ENCODE measurements at regions not wholly inside any gene's neighbourhood (a gene's known extent, or its start where the extent isn't known, plus 50 kb on each side); places are given as distances from the start of the nearest gene placed in this dataset.

DNA sequence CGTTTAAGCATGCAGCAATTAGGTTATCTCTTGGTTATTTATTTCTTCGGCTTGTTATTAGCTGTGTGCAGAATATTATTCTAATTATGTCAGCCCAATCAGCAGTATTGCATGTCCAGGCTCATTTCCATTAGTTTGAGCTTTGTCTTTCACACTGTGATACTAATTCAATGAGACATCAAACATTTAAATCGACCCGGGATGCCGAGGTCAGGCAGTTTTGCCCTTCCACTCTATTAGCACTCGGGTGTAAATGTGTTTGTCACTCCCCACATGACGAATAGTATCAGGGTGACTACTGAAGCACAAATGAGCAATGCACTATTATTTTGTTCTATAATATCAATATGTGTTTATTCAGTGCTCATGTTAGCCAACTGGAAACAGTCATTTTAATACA, 170.9 kb downstream of the ANXA2 start:
- TF ChIP-seq CTCF (IDR thresholded peaks at IDR 0.05), result no peak
- Histone ChIP-seq H3K27me3 (no peaks in the 10 kb centered on the region), H3K9me3 (no peaks in the 10 kb centered on the region), H3K4me3 (no peak overlapping the region), H3K27ac (no peak overlapping the region), H3K36me3 (no peaks in the 10 kb centered on the region), H3K4me1 (no peaks in the 10 kb centered on the region)
- intact Hi-C loops (cut with DNase I; ENCODE audit: low total_unique reads), result no loop called here
- no peak for DNase-seq

DNA sequence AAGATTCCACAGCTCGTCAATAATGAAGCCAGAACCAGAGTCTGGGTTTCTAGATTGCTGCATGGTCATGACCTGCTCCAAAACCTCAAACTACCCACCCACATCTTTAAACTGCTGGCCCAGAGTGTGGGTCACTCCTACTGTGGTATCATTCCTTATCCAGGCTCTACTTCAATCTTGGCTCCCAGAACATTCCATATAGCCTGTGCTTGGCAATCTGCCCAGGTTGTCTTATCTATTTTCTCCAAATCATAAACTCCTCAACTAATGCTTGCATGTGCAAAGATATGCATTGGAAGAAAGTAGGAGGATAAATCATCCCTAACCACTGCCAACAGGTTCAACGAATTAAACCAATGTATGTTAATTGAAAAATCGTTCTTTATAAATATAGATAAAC, 169.7 kb downstream of the ANXA2 start:
- intact Hi-C loops (cut with DNase I; ENCODE audit: low total_unique reads), result no loop called here
- Histone ChIP-seq H3K9me3 (no peaks in the 10 kb centered on the region), H3K27me3 (no peaks in the 10 kb centered on the region), H3K4me1 (no peaks in the 10 kb centered on the region), H3K36me3 (no peaks in the 10 kb centered on the region), H3K4me3 (no peak overlapping the region), H3K27ac (no peak overlapping the region)
- DNase-seq, result no peak
- TF ChIP-seq CTCF (IDR thresholded peaks at IDR 0.05), result no peak

DNA sequence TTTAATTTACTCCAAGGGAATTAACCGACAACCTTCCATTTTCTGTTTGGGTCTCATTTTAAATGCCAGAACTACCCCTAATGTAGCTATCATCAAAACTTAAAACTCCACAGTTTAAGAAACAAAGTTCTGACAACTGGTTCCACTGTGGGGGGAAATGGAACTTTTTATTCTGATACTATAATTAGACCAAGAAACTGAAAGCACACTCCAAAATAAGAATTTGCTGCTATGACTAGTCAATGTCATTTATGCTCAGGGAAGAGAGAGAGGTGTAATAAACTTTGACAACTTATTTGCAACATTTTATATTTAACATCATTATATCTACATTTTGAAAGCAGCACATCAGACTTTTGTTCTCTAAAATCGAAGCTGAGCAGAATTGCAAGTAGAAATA, 169.2 kb downstream of the ANXA2 start:
- H3K4me1 ChIP-seq, result no peaks in the 10 kb centered on the region
- H3K9me3 ChIP-seq, result no peaks in the 10 kb centered on the region
- DNase-seq, result no peak
- intact Hi-C loops (cut with DNase I; ENCODE audit: low total_unique reads), result no loop called here
- no peaks in the 10 kb centered on the region for H3K27me3 ChIP-seq
- TF ChIP-seq CTCF (IDR thresholded peaks at IDR 0.05), result no peak
- no peaks in the 10 kb centered on the region for H3K36me3 ChIP-seq
- no peak overlapping the region for H3K4me3 ChIP-seq
- no peak overlapping the region for H3K27ac ChIP-seq

DNA sequence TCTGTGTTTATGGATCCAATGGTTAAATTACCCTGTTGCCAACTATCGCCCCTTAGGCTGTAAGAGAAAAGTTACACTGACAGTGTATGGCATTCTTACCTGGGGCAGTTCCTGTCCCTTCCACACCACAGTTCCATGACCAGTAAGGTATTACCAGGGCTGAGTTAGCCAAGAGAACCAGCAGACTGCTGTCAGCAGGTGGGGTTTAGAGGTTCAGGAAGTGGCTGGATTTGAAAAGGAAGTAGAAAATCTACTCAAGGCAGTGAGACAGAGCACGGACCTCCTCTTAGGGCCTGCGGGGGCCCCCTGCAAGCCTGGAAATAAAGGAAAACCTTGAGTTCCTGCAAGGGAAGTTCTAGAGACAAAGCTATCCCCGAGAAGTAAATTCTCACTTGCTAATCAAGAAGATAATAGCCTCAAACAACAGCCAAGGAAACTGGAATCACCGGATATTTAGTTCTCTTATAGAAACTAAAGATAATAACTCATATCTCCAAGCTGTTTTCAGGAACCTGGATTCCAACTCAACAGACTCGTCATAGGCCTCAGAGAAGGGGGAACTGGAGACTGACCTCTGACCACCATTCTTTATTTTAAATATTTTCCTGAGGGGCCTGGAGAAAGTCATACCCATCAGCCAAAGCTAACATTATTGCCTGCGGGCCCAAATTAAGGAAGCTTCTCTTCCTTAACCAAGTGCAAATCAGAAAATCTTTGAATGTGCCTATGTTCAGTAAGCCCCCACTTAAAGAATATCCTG, 161.7 kb downstream of the ANXA2 start:
- Histone ChIP-seq H3K9me3 (no peaks in the 10 kb centered on the region), H3K27me3 (peaks cover 0 to 4% of the 10 kb centered on the region in 2 donors), H3K4me1 (no peaks in the 10 kb centered on the region), H3K36me3 (no peaks in the 10 kb centered on the region), H3K27ac (no peak overlapping the region), H3K4me3 (no peak overlapping the region)
- no peak for DNase-seq
- intact Hi-C loops (cut with DNase I; ENCODE audit: low total_unique reads), result no loop called here
- TF ChIP-seq CTCF (IDR thresholded peaks at IDR 0.05), result no peak

- peaks cover 0 to under 1% (median 0%) of the 10 kb centered on the region in 3 donors for H3K9me3 ChIP-seq
- TF ChIP-seq CTCF (IDR thresholded peaks at IDR 0.05), result no peak
- no peak overlapping the region for H3K27ac ChIP-seq
- no peak for DNase-seq
- no peaks in the 10 kb centered on the region for H3K4me1 ChIP-seq
- intact Hi-C loops (cut with DNase I; ENCODE audit: low total_unique reads), result no loop called here
- H3K27me3 ChIP-seq, result peaks cover 0 to 4% of the 10 kb centered on the region in 2 donors
- H3K36me3 ChIP-seq, result no peaks in the 10 kb centered on the region
- H3K4me3 ChIP-seq, result no peak overlapping the region
These were observed 160.3 kb downstream of the ANXA2 start for GRCh38 chr15:60237446-60237845.
